Type B pancreatic cell (in vitro differentiated cells): ENCODE measurements at regions not wholly inside any gene's neighbourhood (a gene's known extent, or its start where the extent isn't known, plus 50 kb on each side); places are given as distances from the start of the nearest gene placed in this dataset.

Experiments used
- DNase-seq: peaks from one replicate; pipeline ENCODE4 v3.0.0; 2021; ENCODE audit warnings: mixed read lengths; ENCODE audit not compliant: unreplicated experiment; ENCODE audit errors: extremely low spot score
- H3K27ac Mint-ChIP-seq: 2 replicates; pipeline ENCODE4 v1.8.0; 2021; ENCODE audit warnings: mild to moderate bottlenecking, mixed read lengths
- H3K27me3 Mint-ChIP-seq: 2 replicates; pipeline ENCODE4 v1.8.0; 2021; ENCODE audit warnings: mixed read lengths
- H3K36me3 Mint-ChIP-seq: 2 replicates; pipeline ENCODE4 v1.8.0; 2021; ENCODE audit warnings: mixed read lengths
- H3K4me1 Mint-ChIP-seq: one replicate; pipeline ENCODE4 v1.8.0; 2021; ENCODE audit warnings: mixed read lengths; ENCODE audit not compliant: unreplicated experiment
- H3K4me3 Mint-ChIP-seq: 2 replicates; pipeline ENCODE4 v1.8.0; 2021; ENCODE audit warnings: mild to moderate bottlenecking, mixed read lengths
- H3K9me3 Mint-ChIP-seq: 2 replicates; pipeline ENCODE4 v1.8.0; 2021; ENCODE audit warnings: mixed read lengths
- TF ChIP-seq, protein P1 (sequence below): fragments of 200-600 bp; sonication (generic); conservative IDR thresholded peaks from 2 replicates; pipeline ENCODE4 v1.5.0; 2021; ENCODE audit warnings: antibody characterized with exemption, mild to moderate bottlenecking

DNA sequence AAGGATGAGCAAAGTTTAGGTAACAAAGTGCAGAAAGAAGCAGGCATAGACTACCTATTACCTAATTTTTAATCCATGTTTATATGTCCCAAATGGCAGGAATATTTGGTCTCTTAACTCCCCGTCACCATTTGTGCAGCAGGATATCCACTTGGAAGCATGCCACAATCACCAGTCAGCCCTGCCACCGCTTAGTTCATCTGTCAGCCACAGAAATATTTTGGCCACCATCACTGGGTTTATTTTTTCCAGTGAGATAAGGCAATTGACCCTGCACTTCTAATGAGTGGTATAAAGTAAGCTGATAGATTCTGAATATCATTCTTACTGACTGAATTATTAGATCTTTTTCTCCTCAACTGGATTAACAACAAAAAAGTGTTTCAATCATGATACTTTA lies 152.9 kb upstream of the SOX2 start:
- no peak for DNase-seq
- peaks cover 4% of the 10 kb centered on the region for H3K4me1 Mint-ChIP-seq
- TF ChIP-seq, protein P1, sequence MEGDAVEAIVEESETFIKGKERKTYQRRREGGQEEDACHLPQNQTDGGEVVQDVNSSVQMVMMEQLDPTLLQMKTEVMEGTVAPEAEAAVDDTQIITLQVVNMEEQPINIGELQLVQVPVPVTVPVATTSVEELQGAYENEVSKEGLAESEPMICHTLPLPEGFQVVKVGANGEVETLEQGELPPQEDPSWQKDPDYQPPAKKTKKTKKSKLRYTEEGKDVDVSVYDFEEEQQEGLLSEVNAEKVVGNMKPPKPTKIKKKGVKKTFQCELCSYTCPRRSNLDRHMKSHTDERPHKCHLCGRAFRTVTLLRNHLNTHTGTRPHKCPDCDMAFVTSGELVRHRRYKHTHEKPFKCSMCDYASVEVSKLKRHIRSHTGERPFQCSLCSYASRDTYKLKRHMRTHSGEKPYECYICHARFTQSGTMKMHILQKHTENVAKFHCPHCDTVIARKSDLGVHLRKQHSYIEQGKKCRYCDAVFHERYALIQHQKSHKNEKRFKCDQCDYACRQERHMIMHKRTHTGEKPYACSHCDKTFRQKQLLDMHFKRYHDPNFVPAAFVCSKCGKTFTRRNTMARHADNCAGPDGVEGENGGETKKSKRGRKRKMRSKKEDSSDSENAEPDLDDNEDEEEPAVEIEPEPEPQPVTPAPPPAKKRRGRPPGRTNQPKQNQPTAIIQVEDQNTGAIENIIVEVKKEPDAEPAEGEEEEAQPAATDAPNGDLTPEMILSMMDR, result no peak
- no peaks in the 10 kb centered on the region for H3K9me3 Mint-ChIP-seq
- H3K27me3 Mint-ChIP-seq, result peaks cover 72% of the 10 kb centered on the region
- no peaks in the 10 kb centered on the region for H3K36me3 Mint-ChIP-seq
- H3K27ac Mint-ChIP-seq, result no peak overlapping the region
- H3K4me3 Mint-ChIP-seq, result no peak overlapping the region

- no peak for DNase-seq
- peaks cover 57% of the 10 kb centered on the region for H3K27me3 Mint-ChIP-seq
- no peaks in the 10 kb centered on the region for H3K9me3 Mint-ChIP-seq
- TF ChIP-seq, protein P1, result no peak
- H3K4me3 Mint-ChIP-seq, result no peak overlapping the region
- no peaks in the 10 kb centered on the region for H3K4me1 Mint-ChIP-seq
- no peak overlapping the region for H3K27ac Mint-ChIP-seq
- H3K36me3 Mint-ChIP-seq, result no peaks in the 10 kb centered on the region
These were observed 156.0 kb upstream of the SOX2 start for GRCh38 chr3:181555681-181556080.

GRCh38 chr3:181554233-181554765 lies 157.4 kb upstream of the SOX2 start:
- no peak for DNase-seq
- no peak overlapping the region for H3K4me3 Mint-ChIP-seq
- TF ChIP-seq, protein P1, result no peak
- no peaks in the 10 kb centered on the region for H3K36me3 Mint-ChIP-seq
- H3K9me3 Mint-ChIP-seq, result no peaks in the 10 kb centered on the region
- H3K4me1 Mint-ChIP-seq, result no peaks in the 10 kb centered on the region
- H3K27ac Mint-ChIP-seq, result no peak overlapping the region
- H3K27me3 Mint-ChIP-seq, result peaks cover 54% of the 10 kb centered on the region

- no peak for DNase-seq
- Mint-ChIP-seq H3K4me1 (no peaks in the 10 kb centered on the region), H3K4me3 (no peak overlapping the region), H3K36me3 (no peaks in the 10 kb centered on the region), H3K27ac (no peak overlapping the region), H3K9me3 (no peaks in the 10 kb centered on the region), H3K27me3 (peaks cover 27% of the 10 kb centered on the region)
- TF ChIP-seq, protein P1, result no peak
These were observed 162.5 kb upstream of the SOX2 start for GRCh38 chr3:181549266-181549665.

- H3K4me1 Mint-ChIP-seq, result no peaks in the 10 kb centered on the region
- H3K27me3 Mint-ChIP-seq, result peaks cover 3% of the 10 kb centered on the region
- DNase-seq, result no peak
- TF ChIP-seq, protein P1, result no peak
- H3K27ac Mint-ChIP-seq, result no peak overlapping the region
- H3K4me3 Mint-ChIP-seq, result no peak overlapping the region
- no peaks in the 10 kb centered on the region for H3K36me3 Mint-ChIP-seq
- H3K9me3 Mint-ChIP-seq, result no peaks in the 10 kb centered on the region
These were observed 170.3 kb upstream of the SOX2 start for GRCh38 chr3:181541414-181541813.

- H3K4me1 Mint-ChIP-seq, result no peaks in the 10 kb centered on the region
- no peaks in the 10 kb centered on the region for H3K36me3 Mint-ChIP-seq
- TF ChIP-seq, protein P1, result no peak
- H3K9me3 Mint-ChIP-seq, result no peaks in the 10 kb centered on the region
- no peak overlapping the region for H3K4me3 Mint-ChIP-seq
- peaks cover 7% of the 10 kb centered on the region for H3K27me3 Mint-ChIP-seq
- DNase-seq, result no peak
- no peak overlapping the region for H3K27ac Mint-ChIP-seq
These were observed 176.9 kb upstream of the SOX2 start for GRCh38 chr3:181534781-181535221.
